GM18517 (cell line): ENCODE measurements at regions not wholly inside any gene's neighbourhood (a gene's known extent, or its start where the extent isn't known, plus 50 kb on each side); places are given as distances from the start of the nearest gene placed in this dataset.
"Not testable (repeated sequence)": the region's sequence is repeated elsewhere in the genome, so short reads cannot be mapped to it uniquely, and the experiment has no call there.

Experiments used
- ATAC-seq: cut with Tn5 transposase; IDR thresholded peaks from one replicate; pipeline ENCODE4 v1.9.1; 2021; ENCODE audit warnings: mild to moderate bottlenecking, moderate library complexity; ENCODE audit not compliant: unreplicated experiment

- ATAC-seq = not testable (repeated sequence)
Measured at GRCh38 chr15:20244792-20245191, 296.8 kb downstream of the GOLGA6L6 start.

GRCh38 chr15:20243486-20244240 lies 297.9 kb downstream of the GOLGA6L6 start:
- ATAC-seq = not testable (repeated sequence)

DNA sequence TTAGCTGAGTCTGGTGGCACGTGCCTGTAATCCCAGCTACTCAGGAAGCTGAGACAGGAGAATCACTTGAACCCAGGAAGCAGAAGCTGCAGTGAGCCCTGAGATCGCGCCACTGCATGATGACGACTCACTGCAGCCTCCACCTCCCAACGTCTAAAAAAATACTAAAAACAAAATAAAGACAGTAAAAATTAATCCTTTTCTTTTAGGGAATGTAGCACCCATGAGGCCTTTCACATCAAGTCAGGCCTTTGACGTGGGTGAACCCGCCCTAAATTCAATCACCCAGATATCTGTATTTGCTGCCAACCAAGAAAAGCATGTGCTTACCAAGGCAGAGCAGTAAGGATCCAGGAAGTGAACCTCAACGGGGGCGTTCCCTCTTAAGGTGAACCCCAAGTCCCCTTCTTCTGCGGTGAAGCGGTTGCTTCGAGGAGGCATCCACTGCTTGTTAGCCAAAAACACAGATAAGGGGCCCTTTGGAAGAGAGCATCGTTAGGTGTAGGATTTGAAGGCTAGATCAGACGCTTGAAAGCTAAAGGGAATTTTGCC lies 301.2 kb downstream of the GOLGA6L6 start:
- not testable (repeated sequence) for ATAC-seq

- ATAC-seq = not testable (repeated sequence)
Measured at GRCh38 chr15:20239186-20239585, 302.4 kb downstream of the GOLGA6L6 start.

- ATAC-seq = not testable (repeated sequence)
Measured at GRCh38 chr15:20237256-20238020, 304.2 kb downstream of the GOLGA6L6 start.

DNA sequence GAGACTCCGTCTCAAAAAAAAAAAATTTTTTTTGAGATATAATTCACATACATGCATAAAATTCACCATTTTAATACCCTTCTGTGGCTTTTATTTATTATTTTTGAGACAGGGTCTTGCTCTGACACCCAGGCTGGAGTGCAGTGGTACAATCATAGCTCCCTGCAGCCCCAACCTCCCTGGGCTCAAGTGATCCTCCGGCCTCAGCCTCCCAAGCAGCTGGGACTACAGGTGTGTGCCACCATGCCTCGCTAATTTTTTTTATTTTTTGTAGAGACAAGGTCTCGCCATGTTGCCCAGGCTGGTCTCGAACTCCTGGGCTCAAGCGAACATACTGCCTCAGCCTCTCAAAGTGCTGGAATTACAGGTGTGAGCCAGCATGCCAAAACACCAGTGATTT lies 305.9 kb downstream of the GOLGA6L6 start:
- not testable (repeated sequence) for ATAC-seq

DNA sequence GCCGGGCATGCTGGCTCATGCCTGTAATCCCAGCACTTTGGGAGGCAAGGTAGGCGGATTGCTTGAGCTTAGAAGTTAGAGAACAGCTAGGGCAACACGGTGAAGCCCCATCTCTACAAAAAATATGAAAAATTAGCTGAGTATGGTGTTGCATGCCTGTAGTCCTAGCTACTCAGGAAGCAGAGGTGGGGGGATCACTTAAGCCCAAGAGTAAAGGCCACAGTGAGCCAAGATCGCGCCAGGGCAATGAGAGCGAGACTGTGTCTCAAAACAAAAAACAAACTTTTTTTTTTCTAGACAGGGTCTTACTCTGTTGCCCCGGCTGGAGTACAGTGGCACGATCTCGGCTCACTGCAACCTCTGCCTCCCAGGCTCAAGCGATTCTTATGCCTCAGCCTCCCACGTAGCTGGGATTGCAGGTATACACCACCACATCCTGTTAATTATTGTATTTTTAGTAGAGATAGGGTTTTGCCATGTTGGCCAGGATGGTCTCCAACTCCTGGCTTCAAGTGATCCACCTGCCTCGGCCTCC lies 307.5 kb downstream of the GOLGA6L6 start:
- not testable (repeated sequence) for ATAC-seq

DNA sequence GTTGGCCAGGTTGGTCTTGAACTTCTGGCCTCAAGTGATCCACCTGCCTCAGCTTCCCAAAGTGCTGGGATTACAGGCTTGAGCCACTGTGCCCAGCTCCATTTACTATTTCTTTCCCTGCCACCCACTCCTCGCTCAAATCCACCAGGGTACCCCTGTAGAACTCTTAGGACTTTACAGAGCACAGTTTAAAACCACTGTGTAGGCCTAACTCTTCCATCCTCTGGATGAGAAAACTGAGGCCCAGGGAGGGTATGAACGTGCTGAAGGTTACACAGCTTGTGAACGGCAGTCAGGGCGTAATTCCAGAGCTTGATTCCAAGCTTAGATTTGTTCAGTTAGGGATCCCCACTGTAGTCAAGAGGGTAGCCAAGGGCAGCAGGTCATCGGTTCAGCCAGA lies 309.1 kb downstream of the GOLGA6L6 start:
- not testable (repeated sequence) for ATAC-seq

DNA sequence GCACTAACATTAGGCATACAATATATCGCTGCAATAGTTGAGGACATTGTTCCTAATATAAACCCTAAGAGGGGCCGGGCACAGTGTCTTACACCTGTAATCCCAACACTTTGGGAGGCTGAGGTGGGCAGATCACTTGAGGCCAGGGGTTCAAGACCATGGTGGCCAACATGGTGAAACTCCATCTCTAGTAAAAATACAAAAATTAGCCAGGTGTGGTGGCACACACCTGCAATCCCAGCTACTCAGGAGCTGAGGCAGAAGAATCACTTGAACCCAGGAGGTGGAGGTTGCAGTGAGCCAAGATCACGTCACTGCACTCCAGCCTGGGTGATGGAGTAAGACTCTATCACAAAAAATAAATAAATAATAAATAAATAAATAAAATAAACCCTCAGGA lies 310.9 kb downstream of the GOLGA6L6 start:
- not testable (repeated sequence) for ATAC-seq

- not testable (repeated sequence) for ATAC-seq
Measured at GRCh38 chr15:20228791-20229190, 312.8 kb downstream of the GOLGA6L6 start.

DNA sequence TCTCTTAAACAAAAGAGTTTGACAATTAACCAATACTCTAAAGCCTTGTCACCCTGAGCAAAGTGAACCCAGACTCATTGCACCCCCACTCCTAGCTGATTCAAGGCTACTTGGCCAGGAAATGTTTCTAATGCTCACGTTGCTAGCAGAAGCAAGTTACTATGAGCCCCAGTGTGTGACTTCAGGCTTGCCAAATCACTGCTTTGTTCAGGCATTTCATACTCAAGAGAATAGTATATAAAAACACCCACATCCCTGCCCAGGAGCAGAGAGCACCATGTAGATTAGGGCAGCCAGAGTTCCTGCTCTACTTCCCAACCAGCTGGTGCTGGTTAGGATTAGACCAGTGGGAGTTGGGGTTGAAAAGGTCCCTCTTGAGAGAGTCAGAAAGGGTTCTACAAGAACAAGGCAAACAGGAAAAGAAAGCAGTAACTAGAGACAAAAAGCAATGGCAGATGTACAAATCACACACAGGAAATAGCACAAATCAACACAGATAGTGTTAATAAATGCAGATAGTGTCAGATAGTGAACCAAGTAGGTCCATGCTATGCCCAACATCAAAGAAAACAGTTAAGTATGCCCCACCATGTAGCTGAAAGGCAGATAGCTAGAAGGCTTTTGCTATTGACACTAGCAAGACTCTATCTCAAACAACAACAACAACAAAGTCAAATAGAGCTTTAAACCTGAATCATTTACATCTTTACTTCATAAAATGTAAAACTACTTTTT lies 314.3 kb downstream of the GOLGA6L6 start:
- ATAC-seq = not testable (repeated sequence)

DNA sequence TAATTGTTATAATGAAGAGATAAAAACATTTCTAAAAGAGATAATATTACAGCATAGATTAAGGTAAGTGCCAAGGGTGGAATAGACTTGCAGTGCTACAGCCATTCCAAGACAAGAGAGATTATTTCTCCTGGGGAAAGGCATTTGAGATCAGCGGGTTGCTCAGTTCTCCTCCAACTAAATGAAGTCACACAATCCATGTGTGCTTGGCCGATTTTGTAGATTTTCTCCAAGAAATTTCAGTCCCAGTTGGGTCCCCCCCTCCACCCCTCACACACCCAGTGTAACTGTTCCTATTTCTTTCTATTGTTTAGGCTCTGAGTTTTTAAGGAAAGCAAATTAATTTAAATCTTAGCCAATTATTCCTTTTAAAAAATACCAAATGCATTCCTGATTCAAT lies 315.1 kb downstream of the GOLGA6L6 start:
- not testable (repeated sequence) for ATAC-seq

DNA sequence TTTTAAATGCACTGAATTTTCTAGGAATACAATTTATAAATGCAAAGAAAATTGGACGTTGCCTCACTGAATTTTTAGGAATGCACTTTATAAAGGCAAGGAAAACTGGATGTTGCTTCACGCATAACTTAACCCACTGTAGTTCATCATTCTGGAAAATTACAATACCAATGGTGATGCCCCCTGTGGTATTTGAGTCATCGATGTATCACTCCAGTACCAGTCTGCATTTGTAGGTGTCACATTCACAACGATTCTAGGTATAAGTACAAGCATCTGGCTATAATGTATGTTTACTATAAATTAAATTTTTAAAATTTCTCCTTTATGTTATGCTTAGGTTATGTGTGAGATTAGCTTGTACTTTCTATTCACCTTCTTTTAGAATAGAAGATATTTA lies 320.5 kb downstream of the GOLGA6L6 start:
- ATAC-seq = not testable (repeated sequence)

- ATAC-seq = not testable (repeated sequence)
Measured at GRCh38 chr15:20219171-20219570, 322.4 kb downstream of the GOLGA6L6 start.

- ATAC-seq = not testable (repeated sequence)
Measured at GRCh38 chr15:20215700-20216099, 325.9 kb downstream of the GOLGA6L6 start.

- ATAC-seq = not testable (repeated sequence)
Measured at GRCh38 chr15:20214101-20214500, 327.5 kb downstream of the GOLGA6L6 start.

DNA sequence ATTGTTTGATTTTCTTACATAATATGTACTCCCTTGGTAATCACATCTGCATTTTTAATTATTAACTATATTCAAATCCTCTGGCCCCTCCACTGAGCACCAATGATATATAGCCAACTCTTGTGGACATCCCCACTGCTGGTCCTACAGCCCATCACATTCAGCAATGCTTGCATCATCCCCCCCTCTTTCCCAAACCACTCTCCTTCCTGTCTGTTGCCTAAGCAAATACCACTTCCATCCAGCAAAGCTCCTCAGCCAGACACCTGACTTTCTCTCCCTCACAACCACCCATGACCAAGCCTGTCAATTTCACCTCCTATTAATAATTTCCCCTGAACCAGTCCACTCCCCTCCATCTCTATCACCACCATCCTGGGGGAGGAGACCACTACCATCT lies 330.1 kb downstream of the GOLGA6L6 start:
- not testable (repeated sequence) for ATAC-seq

DNA sequence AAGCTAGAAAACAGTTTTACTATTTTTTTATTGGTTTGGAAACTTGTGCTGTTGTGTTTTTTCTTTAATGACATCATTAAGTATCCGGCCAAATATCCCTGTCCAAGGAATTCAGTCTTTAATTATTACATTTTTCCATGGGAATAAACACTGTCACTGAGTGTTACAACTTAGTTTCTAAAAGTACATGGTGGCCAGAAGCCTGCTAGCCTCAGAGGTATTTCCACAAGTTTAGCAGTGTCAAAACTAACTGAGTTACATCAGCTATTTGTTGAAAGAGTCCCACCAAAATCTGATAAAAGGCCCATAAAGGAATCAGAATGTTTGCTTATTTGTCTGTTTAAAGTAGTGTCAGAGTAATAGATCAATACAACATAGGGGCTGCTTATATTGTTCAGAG lies 331.6 kb downstream of the GOLGA6L6 start:
- not testable (repeated sequence) for ATAC-seq

GRCh38 chr15:20207607-20208006 lies 334.0 kb downstream of the GOLGA6L6 start:
- ATAC-seq = not testable (repeated sequence)

GRCh38 chr15:20207198-20207597 lies 334.4 kb downstream of the GOLGA6L6 start:
- not testable (repeated sequence) for ATAC-seq
